ENCODE measurements at regions not wholly inside any gene's neighbourhood (a gene's known extent, or its start where the extent isn't known, plus 50 kb on each side); places are given as distances from the start of the nearest gene placed in this dataset.

DNA sequence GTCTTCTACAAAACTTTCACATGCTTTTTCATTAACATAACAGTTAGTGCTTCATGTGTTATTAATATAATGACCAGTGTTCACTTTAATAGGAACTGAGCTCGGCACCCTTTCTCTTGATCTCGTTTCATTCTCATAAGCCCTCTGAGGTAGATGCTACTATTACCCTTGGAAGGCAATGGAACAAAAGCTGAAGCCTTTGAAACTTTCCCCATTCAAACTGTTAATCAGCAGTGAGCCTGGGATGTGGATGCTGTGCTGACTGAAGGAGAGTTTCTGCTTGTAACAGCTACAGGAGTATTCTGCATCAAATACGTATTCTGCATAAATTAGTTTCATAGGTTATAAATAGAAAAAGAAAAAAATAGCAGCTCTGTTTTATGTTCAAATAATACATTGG, 904.0 kb upstream of the CDH2 start:
- DNase-seq (ENCODE audit: low read depth), result no peak

DNA sequence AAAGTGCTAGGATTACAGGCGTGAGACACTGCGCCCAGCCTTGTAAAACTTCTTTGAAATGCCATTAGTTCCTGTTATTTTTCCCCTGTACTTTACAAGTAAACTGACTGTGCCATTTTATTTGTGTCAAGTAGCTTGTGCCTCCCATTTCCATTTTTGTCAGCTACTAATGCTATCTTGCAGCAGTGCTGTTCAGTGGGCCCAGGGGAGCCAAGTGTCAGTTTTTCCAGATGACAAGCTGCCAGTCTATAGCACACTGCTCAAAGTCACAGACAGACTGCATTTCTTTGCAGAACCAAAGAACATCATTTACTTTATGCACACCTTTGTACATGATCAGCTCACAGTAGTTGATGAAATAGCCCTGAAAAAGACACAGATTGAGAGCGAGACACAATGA, 901.3 kb upstream of the CDH2 start:
- no peak for DNase-seq (ENCODE audit: low read depth)

DNA sequence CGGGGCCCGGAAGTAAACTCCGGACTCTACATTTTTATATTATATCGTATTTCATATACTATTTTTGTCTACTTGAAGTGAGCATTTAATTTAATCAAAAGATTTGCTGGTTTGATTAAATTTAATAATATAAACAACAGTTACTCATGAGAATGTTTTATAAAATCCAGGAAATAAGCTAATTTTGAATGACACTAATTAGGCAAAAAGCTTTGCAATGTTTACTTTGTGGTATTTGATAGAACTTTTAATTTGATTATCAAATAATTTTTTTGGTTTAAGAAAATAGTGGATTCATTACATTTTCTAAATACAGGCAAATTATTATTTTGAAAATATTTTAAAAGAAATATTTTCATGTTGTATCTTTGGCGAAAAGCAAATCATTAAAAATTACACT, 900.4 kb upstream of the CDH2 start:
- DNase-seq (ENCODE audit: low read depth), result no peak

DNA sequence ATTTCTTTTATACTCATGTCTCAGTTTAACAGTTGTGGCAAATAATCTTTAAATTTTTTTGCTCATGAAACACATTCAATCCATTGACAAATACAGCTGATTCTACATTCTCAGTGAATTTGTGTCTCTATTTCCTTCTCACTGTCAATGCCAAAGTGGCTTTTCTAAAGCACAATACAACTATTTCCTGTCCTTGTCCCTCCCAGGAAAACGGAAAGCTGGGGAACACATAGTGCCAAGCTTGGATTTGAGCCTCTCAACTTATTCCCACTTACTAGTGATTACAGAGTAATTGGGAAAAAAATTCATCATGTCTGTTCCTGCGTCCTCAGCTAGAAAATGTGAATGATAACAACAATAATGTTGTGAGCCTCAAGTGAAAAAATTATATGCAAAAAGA, 899.7 kb upstream of the CDH2 start:
- no peak for DNase-seq (ENCODE audit: low read depth)

DNA sequence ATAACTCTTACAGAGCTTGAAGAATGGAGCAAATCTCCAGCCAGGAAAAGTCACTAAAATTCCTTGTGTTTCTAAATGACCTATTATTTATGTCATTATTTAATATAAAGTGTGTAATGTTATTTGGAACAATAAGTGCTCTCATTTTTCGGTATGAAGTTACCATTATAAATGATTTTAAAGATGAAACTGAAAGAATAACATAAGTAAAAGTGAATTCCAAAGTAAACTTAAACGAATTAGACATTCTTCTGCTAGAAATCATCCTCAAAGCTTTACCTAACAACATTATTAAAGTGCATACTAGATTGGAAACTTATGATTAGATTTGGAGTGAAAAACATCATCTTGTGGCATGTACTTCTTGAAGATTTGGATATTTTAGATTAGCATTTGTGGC, 897.2 kb upstream of the CDH2 start:
- DNase-seq (ENCODE audit: low read depth), result no peak

DNA sequence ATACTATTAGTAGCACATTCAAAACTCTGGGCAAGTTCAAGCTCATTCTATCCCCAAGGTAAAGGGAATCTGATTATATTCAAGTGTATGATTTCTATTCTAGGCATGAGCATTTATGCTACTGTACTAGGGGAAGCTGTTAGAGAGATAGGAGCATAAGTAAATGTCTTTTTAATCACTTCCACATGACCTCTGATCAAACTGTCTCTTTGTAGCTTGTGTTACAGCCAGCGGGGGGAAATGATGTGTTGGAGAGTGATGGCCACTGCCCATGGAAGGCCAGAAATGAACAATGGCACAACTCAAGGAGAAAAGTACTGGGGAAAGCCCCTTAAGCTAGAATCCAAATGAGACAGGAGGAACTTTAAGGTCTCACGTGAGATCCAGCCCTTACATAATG, 894.9 kb upstream of the CDH2 start:
- no peak for DNase-seq (ENCODE audit: low read depth)

DNA sequence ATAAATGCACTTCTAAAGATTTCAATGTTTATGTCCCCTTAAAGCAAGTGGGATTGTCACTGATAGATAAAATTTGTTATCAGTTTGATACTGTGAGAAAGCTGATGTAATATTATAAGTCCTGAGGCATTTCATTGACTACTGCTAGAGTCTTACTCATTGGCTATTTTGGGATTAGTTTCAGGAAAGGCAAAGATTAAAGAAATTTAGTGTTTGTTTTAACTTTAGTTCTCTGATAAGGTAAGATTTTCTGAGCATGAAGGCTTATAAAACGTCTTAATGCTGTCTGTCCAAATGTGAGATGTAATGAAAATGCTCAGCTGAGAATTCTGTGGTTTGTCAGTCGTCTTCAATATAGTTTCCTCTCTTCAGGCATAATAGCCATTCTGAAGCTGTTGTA, 886.4 kb upstream of the CDH2 start:
- DNase-seq (ENCODE audit: low read depth), result no peak

DNA sequence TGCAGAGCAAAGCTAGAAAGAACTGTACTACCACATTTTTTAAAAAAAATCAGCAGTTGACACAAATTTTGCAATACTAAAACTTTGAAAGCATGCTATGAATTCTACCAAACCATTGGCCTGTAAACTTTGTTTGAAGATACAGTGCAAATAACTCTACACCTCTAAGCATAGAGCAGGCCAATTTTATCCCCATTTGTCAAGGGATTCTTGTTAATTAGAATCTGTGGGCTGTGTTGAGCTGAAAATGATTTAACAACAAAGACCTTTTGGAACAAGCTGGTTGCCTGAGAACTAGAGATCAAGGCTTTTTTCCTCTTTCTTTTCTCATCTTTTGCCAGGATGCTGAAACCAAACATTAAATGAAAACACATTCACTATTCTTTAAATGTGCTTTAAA, 886.0 kb upstream of the CDH2 start:
- DNase-seq (ENCODE audit: low read depth), result peak; percentile 9

DNA sequence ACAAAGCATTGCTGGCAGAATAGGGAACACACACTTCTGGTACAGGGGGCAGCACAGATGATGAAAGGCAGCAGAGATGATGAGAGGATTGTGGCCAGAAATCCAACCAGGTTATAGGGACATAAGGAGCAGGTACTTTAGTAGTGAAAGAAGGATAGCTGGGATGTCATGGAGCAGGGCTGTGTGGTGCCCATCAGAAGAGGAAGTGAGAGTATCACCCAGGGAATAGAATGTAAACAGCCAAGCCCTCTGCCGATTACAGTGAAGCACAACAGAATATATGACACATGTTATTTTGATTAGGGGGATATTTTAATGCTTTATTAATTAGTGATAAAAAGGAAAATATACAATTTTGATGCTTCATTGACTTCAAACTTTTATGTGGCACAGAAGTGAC, 883.4 kb upstream of the CDH2 start:
- DNase-seq (ENCODE audit: low read depth), result no peak

DNA sequence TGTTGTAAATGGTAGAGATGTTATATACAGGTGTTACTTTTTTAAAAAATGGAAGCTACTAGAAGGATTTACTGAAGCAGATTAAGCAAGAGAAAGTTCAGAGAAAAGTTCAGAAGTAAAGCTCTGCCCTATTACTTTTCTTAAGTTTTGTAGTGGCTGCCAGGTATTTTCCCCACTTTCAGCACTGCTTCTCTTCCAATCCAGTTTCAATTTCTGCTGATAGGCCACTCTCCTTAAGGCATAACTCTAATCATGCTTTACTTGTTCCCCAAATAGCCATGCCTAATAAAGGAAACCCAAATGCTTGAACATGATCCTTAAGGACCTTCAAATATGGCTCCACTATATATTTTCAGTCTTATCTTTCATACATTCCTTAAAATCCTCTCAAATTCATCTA, 880.8 kb upstream of the CDH2 start:
- DNase-seq (ENCODE audit: low read depth), result no peak

DNA sequence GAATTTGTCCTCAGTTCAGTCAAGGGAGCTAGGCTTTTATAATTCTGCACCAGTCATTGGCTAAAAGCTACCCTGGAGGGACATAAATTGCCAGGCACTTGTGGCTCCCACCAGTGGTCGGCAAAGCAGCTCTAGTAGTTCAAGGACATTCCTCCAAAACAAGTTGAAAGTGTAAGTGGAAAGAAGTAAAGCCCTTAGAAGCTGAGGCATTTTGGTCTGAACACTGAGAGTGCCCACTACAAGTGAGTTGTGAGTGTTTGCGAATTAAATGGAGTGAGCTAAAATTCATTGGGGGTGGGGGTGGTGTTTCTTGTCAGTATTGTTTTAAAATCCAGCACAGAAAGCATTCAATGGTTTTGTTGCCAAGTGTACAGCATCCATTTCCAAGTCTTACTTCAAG, 879.9 kb upstream of the CDH2 start:
- DNase-seq (ENCODE audit: low read depth), result no peak

DNA sequence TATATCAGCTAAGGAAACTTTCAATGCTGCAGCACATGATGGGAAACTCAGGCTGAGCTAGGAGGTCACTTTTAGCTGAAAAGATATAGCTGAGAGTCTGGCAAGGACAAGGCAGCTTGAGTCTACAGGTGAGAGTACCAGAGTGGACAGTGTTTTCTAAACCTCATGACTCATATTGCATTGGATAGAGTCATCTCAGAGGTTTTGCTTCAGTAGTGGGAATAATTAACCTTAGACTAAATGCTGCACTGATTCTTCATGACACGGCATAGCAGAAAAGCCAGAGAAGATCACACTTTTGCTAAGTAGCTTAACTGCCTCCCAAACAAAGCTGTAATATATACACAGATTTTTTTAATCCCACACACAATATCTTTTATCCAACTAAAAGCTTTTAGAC, 865.0 kb upstream of the CDH2 start:
- peak; percentile 66 for DNase-seq (ENCODE audit: low read depth)

DNA sequence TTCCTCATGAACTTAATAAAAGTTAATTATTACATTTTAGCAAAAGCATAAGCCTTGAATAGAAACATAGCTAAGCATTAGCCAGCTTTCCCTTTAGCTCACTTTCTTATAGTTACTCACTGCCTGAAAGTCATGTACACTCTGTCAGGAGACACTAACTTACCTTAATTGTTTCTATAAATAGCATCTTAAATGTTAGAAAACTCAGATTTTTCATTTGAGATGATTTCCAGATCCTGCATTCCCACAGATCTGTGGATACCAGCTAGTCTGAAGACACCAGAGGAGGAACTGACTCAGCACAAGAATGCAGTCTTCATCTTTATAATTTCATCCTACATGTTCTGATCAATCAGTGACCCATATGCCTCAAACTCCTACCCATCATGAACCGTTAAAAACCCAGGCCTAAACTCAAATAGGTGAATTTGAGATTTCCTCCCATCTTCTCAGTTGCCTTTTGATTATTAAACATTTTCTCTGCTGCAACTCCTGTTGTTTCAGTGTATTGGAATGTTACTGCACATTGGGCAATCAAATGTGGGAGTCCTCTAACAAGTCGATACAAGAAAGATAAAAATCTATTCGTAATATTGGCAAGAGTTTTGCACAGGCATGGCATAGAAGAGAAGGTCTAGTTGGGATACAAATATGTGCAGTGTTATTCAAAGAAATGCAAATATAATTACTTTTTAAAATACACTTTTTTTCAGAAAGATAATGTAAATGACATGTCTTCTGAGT, 857.4 kb upstream of the CDH2 start:
- DNase-seq (ENCODE audit: low read depth), result peak; percentile 1

DNA sequence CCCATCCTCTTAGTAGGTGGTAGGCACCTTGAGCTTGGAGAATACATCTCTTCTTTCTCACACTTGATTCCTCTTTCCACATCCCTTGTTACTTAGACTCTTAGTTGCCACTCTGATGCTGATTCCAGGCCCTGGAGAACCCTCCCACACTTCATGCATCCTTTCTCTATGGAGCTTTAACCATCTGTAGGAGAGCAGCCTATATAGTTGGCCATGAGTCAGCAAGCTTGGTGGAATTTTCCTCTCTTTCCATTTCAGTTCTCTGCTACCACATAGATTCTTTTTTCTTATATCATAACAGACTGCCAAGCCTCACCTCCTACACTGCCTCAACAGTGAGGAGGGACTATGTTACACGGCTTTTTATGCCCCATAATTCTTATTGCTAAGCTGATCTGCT, 851.6 kb upstream of the CDH2 start:
- no peak for DNase-seq (ENCODE audit: low read depth)

DNA sequence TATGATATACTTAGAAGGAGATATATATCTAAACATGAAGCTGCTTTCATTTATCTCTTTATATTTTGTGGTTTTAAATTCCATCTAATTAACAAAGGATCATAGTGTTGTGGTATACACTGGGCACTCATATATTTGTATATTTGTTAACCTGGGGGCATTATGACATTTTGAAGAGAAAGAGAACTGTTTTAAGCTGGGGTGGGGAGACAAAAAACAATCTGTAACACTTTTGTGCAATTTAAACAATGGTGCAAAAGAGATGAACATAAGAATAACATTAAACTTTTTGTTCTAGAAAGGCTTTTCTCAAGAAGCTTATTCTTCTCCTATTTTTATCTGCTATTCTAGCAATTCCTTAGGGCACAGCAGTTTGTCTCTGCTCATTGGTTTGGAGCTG, 842.0 kb upstream of the CDH2 start:
- no peak for DNase-seq (ENCODE audit: low read depth)

DNA sequence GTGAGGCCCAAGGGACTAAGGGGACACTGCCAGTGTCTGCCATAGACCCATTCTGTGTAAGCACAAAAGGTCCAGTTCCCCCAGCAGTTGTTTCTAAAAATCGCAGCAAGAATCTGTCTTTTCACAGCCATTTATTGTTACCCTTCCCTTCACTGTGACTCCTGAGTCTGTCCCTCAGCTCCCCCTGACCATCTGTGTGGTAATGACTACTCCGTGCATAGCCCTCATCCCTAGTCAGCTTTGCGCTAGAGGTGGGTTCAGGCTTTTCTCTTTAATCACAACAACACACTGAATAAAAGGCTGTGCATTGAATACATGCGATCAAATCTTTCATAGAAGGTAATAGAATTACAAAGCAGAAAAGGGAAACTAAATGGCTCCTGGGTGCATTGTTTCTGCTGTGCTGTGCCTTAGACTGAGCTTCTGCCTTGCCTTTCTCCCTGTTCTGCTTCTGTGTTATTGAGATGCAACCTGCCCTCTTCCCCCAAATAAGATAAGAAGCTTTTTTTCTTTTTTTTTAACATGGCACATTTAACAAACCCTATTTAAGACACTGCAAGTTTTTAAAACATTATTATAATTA, 836.0 kb upstream of the CDH2 start:
- DNase-seq (ENCODE audit: low read depth), result no peak

DNA sequence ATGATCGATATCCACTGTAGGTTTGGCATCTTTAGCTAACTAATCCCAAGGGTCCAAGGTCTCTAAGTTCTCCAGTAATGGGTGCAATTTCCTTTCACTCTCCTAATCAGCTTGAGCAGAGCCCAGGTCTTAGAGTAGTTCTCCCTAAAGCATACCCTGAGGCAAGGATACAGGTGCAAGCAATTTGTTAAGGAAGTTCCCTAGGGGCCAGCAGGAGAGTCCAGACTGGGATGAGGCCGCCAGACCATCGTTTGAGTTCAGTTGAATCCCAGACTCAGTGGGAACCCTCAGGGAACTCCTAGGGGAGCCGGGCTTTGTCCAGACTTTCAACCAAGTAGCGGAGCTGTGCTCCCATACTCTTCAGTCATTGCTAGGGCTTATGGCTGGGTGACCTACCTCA, 835.4 kb upstream of the CDH2 start:
- no peak for DNase-seq (ENCODE audit: low read depth)

DNA sequence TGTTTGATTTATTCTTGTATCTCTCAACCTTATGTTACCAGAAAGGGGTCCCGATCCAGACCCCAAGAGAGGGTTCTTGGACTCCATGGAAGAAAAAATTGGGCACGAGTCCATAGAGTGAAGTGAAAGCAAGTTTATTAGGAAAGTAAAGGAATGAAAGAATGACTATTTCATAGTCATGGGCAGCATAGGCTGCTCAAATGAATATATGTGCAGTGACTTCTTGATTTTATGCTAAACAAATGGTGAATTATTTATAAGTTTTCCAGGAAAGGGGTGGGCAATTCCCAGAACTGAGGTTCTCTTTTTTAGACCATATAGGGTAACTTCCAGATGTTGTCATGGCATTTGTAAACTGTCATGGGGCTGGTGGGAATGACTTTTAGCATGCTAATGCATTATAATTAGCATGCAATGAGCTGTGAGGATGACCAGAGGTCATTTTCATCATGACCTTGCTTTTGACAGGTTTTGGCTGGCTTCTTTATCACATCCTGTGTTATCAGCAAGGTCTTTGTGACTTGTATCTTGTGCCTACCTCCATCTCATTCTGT, 832.4 kb upstream of the CDH2 start:
- DNase-seq (ENCODE audit: low read depth), result no peak

DNA sequence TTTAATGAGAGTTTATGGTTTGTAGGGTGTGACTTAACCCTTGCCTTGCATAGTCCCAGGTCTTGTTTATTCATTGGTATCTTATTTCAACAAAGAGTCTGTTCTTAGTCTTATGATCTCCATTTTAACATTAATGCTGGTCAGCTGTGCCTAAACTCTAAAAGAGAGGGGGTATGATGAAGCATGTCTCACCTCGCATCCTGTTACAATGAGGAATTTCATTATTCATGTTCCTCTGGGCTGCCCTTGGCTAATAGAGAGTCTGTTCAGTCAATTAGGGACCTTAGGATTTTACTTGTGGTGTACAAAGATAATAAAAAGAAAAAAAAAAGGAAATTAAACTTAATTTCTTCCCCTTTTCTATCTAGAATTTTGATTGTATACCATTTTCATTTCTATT, 831.9 kb upstream of the CDH2 start:
- DNase-seq (ENCODE audit: low read depth), result no peak

DNA sequence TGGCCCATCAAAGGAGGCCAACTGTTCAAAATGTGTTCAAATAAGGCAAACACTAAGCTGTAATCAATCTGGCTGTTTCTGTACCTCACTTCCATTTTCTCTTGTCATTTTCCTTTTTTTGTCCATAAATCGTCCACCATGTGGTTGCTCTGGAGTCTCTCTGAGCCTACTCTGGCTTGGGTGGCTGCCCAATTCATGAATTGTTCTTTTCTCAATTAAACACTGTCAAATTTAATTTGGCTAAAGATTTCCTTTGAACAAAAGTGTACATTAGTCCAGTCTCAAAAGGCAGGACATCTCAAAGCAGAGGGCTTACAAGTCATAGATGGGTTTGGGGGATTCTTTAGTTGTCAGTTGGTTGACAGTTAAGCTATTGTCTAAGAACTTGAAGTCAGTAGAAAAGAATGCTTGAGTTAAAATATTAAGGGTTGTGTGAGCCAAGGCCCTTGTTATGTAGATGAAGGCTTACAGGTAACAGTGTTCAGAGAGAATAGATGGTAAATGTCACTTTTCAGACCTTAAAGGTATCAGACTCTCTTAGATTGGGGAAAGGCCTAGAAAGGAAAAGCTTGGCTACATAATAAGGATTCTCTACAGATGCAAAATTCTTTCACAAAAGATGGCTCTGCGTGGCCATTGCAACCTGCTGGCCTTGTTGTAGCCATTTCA, 831.2 kb upstream of the CDH2 start:
- DNase-seq (ENCODE audit: low read depth), result no peak

DNA sequence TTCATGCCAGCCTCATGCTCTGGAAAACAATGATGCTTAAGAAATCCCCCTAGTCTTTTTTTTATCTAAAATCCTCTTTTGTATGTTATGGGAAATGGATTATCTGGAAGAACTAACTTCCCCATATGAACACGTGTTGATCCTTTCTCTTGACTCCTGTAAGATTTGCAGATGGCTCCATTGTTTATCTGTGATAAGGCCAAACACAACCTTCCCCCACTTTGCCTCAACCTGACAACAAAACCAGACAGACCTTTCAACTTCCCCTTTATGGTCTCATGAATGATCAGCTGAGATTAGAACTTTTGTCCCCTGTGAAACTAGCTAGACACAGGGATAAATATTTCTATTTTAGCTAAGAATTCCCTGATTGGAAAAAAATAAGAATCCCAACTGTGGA, 828.0 kb upstream of the CDH2 start:
- DNase-seq (ENCODE audit: low read depth), result no peak

DNA sequence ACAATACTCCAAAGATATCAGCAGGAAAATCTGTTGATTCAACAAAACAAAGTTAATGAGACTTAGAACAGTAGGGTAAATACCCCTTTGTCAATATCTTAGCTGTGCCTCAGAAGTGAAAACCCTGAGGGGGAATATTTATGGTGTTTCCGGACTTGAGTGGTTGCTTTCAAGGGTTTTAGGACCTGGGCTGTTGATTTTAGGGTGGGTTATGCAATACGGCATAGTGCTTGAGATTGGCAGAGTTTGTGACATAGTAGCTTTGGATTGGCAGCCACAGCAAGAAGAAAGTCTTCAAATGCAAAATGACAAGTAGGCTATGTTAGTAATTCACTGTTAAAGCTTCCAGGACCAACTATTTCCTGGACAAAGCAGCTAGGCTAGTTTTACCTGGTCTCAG, 826.3 kb upstream of the CDH2 start:
- DNase-seq (ENCODE audit: low read depth), result peak; percentile 52

DNA sequence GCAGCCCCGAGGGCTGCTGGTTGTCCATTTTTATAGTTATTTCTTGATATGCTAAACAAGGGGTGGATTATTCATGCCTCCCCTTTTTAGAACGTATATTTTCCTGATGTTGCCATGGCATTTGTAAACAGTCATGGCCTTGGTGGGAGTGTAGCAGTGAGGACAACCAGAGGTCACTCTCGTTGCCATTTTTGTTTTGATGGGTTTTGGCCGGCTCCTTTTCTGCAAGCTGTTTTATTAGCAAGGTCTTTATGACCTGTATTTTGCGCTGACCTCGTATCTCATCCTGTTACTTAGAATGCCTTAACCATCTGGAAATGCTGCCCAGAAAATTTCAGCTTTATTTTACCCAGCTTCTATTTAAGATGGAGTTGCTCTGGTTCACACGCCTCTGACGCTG, 825.8 kb upstream of the CDH2 start:
- no peak for DNase-seq (ENCODE audit: low read depth)
